BE2C (cell line): ENCODE measurements at regions not wholly inside any gene's neighbourhood (a gene's known extent, or its start where the extent isn't known, plus 50 kb on each side); places are given as distances from the start of the nearest gene placed in this dataset.
A peak's percentile ranks its signal among the peaks of the same experiment; 100 is the strongest.

ENCODE experiments used
- DNase-seq: peaks from one replicate; pipeline ENCODE4 v3.0.0-alpha.2; 2020
- H3K27me3 ChIP-seq: fragments of 250-450 bp; sonication (Bioruptor Pico); 2 replicates; pipeline ENCODE4 v1.5.1; 2020; ENCODE audit warnings: mild to moderate bottlenecking
- H3K36me3 ChIP-seq: fragments of 250-450 bp; sonication (Bioruptor Pico); 2 replicates; pipeline ENCODE4 v1.5.1; 2020; ENCODE audit warnings: mild to moderate bottlenecking
- H3K4me1 ChIP-seq: fragments of 250-450 bp; sonication (Bioruptor Pico); 2 replicates; pipeline ENCODE4 v1.5.1; 2020
- H3K4me3 ChIP-seq: 2 replicates; pipeline ENCODE4 v1.5.1; 2011; ENCODE audit warnings: low read depth, low read length
- H3K9me3 ChIP-seq: fragments of 250-450 bp; sonication (Bioruptor Pico); 2 replicates; pipeline ENCODE4 v1.5.1; 2020
- TF ChIP-seq, protein P1 (sequence below): IDR thresholded peaks from 2 replicates; pipeline ENCODE4 v1.5.1; 2012; ENCODE audit warnings: mild to moderate bottlenecking, low read depth, low read length

- Histone ChIP-seq H3K4me1 (peaks cover 13% of the 10 kb centered on the region), H3K27me3 (no peaks in the 10 kb centered on the region), H3K9me3 (no peaks in the 10 kb centered on the region), H3K36me3 (no peaks in the 10 kb centered on the region), H3K4me3 (no peak overlapping the region)
- DNase-seq = peak; percentile 79
- TF ChIP-seq, protein P1, sequence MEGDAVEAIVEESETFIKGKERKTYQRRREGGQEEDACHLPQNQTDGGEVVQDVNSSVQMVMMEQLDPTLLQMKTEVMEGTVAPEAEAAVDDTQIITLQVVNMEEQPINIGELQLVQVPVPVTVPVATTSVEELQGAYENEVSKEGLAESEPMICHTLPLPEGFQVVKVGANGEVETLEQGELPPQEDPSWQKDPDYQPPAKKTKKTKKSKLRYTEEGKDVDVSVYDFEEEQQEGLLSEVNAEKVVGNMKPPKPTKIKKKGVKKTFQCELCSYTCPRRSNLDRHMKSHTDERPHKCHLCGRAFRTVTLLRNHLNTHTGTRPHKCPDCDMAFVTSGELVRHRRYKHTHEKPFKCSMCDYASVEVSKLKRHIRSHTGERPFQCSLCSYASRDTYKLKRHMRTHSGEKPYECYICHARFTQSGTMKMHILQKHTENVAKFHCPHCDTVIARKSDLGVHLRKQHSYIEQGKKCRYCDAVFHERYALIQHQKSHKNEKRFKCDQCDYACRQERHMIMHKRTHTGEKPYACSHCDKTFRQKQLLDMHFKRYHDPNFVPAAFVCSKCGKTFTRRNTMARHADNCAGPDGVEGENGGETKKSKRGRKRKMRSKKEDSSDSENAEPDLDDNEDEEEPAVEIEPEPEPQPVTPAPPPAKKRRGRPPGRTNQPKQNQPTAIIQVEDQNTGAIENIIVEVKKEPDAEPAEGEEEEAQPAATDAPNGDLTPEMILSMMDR = no peak
These were observed 89.9 kb downstream of the GLI2 start for GRCh38 chr2:120825370-120826259.

DNA sequence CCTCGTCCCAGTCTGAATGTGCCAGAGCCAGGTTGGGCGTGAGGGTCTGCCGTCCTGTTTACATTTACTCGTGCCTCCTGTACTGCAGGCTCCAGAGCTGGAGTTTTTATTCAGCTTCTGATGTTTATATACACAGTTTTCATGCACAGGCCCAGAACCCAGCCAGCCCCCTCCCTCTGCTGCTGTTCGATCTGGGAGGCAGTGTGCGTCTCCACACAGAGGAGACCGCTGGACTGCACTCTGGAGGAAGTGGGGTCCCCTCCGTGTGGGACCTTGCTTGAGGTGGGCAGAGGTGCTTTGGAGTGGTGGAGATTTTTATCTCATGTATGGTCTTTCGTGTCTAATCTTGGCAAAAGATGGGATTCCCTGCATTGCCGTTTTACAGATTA lies 90.6 kb downstream of the GLI2 start:
- TF ChIP-seq, protein P1 = no peak
- Histone ChIP-seq H3K4me3 (no peak overlapping the region), H3K27me3 (no peaks in the 10 kb centered on the region), H3K36me3 (no peaks in the 10 kb centered on the region), H3K4me1 (peaks cover 13% of the 10 kb centered on the region), H3K9me3 (no peaks in the 10 kb centered on the region)
- DNase-seq = no peak

DNA sequence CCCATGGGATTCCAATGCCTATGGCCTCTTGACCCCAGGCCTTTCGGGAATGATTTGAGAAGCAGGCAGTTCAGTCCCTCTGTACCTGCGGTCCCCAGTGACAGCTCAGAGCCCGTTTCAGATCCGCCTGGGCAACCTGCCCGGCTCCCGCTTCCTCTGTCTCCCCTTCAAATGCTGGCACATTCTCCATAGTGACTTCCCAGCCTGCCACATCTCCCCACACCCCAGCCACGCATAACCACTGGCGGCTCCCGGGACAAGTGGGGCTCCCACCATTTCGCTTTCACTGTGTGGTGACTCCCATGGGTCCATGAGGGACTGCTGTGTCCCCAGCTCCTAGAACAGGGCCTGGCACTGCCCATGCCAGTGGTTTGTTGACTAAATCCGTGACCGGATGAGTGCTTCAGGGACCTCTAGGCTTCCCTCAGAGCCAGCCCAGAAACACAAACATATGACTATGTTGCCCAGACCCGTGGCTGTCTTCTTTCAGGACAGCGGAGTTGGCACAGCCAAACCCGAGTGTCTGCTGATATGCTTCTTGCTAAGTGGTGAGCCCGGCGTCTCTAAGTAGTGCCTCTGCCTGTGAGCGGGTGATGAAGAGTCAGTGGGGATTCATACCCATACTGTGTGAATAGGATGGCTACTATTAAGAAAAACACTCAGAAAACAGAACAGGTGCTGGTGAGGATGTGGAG lies 91.2 kb downstream of the GLI2 start:
- Histone ChIP-seq H3K4me3 (no peak overlapping the region), H3K36me3 (no peaks in the 10 kb centered on the region), H3K27me3 (no peaks in the 10 kb centered on the region), H3K4me1 (peaks cover 13% of the 10 kb centered on the region), H3K9me3 (no peaks in the 10 kb centered on the region)
- DNase-seq = no peak
- TF ChIP-seq, protein P1 = no peak

DNA sequence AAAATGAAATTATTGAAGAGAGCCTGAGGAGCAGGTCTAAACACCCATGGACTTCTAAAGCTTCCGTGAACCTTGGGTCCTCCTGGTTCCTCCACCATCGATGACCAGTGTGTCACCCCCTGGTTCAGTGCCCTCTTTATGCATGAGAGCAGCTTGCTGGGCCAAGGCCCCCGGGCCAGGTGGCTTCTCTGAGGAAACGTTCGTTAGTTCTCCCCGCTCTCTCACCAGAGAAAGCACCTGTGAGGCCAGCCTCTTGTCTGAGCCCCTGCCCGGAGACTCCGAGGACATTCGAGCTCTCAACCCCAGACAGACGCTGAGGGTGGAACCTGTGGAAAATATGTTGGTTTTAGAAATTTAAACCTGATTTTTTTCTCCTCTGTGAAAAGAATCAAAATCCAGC lies 92.4 kb downstream of the GLI2 start:
- Histone ChIP-seq H3K4me3 (no peak overlapping the region), H3K36me3 (no peaks in the 10 kb centered on the region), H3K9me3 (no peaks in the 10 kb centered on the region), H3K4me1 (peaks cover 13% of the 10 kb centered on the region), H3K27me3 (no peaks in the 10 kb centered on the region)
- DNase-seq = no peak
- TF ChIP-seq, protein P1 = no peak

DNA sequence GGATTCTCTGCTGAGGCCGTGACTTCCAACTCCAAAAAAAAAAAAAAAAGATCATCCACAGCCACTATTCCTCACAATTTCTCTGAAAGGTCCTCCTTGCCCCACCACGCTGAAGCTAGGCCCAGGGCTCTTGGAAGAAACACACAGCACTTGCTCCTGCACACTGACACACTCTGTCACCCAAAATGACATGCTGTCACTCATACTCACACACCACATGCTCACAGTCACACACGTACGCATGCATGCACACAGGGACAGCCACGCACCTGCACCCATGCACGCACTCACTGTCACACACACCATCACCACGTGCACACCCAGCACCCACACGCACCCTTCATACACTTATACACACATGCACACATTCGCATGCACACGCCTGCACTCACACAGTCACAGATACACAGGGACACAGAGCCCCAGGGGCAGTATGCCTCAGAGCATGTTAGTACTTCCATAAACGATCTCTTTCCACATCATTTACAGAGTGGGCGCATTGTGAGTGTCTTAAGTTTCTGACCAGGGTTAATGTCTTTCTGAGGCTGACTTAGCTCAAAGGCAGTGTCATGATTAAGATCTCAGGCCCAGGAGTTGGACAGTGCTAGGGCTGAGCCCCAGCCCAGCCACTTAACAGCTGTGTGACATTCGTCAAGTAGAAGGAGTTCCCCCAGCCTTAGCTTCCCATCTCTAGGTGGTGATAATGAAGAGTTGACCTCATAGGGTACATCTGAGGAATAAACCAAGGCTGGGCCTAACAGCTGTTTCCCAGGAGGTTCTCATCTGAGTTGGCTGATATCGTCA lies 93.4 kb downstream of the GLI2 start:
- Histone ChIP-seq H3K4me1 (peaks cover 13% of the 10 kb centered on the region), H3K27me3 (no peaks in the 10 kb centered on the region), H3K4me3 (no peak overlapping the region), H3K36me3 (no peaks in the 10 kb centered on the region), H3K9me3 (no peaks in the 10 kb centered on the region)
- TF ChIP-seq, protein P1 = no peak
- DNase-seq = no peak
